Brain microvascular endothelial cell (primary cell): ENCODE measurements at regions not wholly inside any gene's neighbourhood (a gene's known extent, or its start where the extent isn't known, plus 50 kb on each side); places are given as distances from the start of the nearest gene placed in this dataset.

Experiments used
- DNase-seq: peaks from one replicate; pipeline ENCODE4 v3.0.0-alpha.2; 2020
- H3K27ac ChIP-seq: fragments of 250-450 bp; sonication (Bioruptor Pico); 2 replicates; pipeline ENCODE4 v1.5.1; 2020; ENCODE audit warnings: mild to moderate bottlenecking, moderate library complexity
- H3K27me3 ChIP-seq: fragments of 250-450 bp; sonication (Bioruptor Pico); replicated peaks from 2 replicates; pipeline ENCODE4 v1.5.1; 2020; ENCODE audit warnings: mild to moderate bottlenecking
- H3K36me3 ChIP-seq: fragments of 250-450 bp; sonication (Bioruptor Pico); replicated peaks from 2 replicates; pipeline ENCODE4 v1.5.1; 2020; ENCODE audit warnings: mild to moderate bottlenecking
- H3K4me3 ChIP-seq: 2 replicates; pipeline ENCODE4 v1.5.1; 2011; ENCODE audit warnings: low read depth, mild to moderate bottlenecking, control low read depth, low read length, moderate library complexity
- in situ Hi-C: cut with HindIII; loops from 2 replicates; pipeline ENCODE4 v1.10.0; 2017; ENCODE audit warnings: low sequenced_read_pairs, low pct_ligation_motif_present
- TF ChIP-seq, protein P1 (sequence below): IDR thresholded peaks from 2 replicates; pipeline ENCODE4 v1.5.1; 2011; ENCODE audit warnings: low read depth, mild to moderate bottlenecking, moderate library complexity, low read length, control low read depth, inconsistent platforms; ENCODE audit errors: missing control alignments

DNA sequence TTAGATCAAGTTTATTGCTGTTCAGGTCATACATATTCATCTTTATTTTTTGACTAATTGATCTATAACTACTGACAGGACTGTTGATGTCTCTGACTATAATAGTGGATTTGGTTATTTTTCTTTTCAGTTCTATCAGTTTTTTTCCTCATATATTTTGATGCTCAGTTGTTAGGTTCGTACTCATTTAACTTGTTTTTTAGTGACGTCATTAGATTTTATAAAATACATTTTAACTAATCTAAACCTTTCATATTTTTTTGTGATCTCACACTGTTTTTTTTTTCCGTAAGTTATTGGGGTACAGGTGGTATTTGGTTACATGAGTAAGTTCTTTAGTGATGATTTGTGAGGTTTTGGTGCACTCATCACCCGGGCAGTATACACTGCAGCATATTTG lies 841.2 kb upstream of the FBXO33 start:
- Histone ChIP-seq H3K27me3 (no peaks in the 10 kb centered on the region), H3K27ac (no peak overlapping the region), H3K36me3 (no peaks in the 10 kb centered on the region), H3K4me3 (no peak overlapping the region)
- no peak for DNase-seq
- in situ Hi-C loops = no loop called here
- TF ChIP-seq, protein P1, sequence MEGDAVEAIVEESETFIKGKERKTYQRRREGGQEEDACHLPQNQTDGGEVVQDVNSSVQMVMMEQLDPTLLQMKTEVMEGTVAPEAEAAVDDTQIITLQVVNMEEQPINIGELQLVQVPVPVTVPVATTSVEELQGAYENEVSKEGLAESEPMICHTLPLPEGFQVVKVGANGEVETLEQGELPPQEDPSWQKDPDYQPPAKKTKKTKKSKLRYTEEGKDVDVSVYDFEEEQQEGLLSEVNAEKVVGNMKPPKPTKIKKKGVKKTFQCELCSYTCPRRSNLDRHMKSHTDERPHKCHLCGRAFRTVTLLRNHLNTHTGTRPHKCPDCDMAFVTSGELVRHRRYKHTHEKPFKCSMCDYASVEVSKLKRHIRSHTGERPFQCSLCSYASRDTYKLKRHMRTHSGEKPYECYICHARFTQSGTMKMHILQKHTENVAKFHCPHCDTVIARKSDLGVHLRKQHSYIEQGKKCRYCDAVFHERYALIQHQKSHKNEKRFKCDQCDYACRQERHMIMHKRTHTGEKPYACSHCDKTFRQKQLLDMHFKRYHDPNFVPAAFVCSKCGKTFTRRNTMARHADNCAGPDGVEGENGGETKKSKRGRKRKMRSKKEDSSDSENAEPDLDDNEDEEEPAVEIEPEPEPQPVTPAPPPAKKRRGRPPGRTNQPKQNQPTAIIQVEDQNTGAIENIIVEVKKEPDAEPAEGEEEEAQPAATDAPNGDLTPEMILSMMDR = no peak

DNA sequence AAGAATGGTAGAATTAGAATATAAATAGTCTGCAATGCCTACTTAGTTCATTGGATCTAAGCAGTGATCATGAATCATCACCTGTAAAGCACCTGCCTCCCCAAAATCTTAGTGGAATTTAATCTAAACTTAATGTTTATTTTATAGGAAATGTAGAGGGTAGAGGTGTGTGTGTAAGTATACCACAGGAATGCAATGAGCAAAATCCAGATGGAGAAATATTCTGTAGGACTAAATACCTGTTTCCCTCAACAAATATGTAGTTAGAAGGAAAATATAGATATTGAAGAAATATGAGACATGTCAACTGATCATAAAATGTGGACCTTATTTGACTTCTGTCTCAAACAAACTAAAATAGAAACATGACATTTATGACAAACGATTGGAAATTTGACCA lies 839.2 kb upstream of the FBXO33 start:
- in situ Hi-C loops = no loop called here
- H3K4me3 ChIP-seq = no peak overlapping the region
- no peak for DNase-seq

DNA sequence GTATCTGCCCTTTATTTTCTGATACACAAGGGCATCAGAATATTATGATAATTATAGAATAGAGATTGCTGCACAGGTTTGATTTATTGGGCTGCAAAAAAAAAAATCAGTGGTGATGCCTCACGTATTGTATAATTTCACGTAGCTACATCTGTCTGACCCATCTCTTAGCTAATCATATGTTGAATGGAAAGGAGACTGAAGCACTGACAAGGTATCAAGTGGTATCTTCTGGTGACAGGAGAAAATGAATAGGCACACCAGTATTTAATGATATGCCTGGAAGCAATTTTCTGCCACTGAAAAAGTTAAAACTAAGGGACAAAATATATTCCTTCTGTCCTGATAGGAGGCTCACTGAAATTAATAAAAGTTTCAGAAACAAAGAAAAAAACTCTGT lies 837.2 kb upstream of the FBXO33 start:
- TF ChIP-seq, protein P1 = no peak
- no peaks in the 10 kb centered on the region for H3K36me3 ChIP-seq
- H3K4me3 ChIP-seq = no peak overlapping the region
- no peak overlapping the region for H3K27ac ChIP-seq
- DNase-seq = no peak
- no peaks in the 10 kb centered on the region for H3K27me3 ChIP-seq
- in situ Hi-C loops = no loop called here

More for the DNA sequence above, 839.2 kb upstream of the FBXO33 start:
- H3K27me3 ChIP-seq = no peaks in the 10 kb centered on the region
- H3K27ac ChIP-seq = no peak overlapping the region
- no peaks in the 10 kb centered on the region for H3K36me3 ChIP-seq
- TF ChIP-seq, protein P1 = no peak

DNA sequence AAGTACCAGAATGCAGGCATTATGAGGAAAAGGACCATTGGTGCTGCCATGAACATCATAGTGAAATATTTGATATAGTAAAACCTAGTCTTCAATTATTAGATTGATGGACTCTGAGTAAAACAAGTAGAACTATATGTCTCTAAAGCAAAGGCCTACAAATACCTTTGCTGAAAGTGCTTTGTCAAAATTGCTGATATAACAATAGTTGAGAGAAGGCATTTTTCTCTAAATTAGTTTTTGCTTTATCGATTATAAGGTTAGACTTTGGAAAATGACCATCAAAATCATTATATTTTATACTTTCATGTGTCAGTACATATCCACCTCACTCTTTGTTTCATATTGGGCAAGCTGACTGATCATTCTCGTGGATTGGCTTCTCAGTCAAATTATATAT lies 836.0 kb upstream of the FBXO33 start:
- no peak overlapping the region for H3K4me3 ChIP-seq
- TF ChIP-seq, protein P1 = no peak
- in situ Hi-C loops = no loop called here

DNA sequence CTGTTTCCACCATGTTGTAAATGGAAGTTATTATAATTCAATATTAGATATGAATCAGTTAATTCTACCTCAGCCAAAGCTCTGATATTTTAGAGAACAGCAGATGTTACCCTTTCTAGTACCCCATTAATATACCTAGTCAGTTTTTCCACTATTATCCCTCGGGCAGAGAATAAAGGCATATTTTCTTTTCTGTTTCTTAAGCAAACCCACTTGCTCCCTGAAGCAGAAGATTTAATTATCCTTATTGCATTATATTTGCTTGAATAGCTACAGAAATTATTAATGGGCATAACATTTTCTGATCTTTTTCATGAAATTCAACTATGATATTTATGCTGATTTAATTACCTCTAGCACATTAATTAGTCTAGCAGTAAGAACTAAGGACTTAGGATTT lies 832.9 kb upstream of the FBXO33 start:
- Histone ChIP-seq H3K27me3 (no peaks in the 10 kb centered on the region), H3K4me3 (no peak overlapping the region), H3K27ac (no peak overlapping the region), H3K36me3 (no peaks in the 10 kb centered on the region)
- TF ChIP-seq, protein P1 = no peak
- in situ Hi-C loops = no loop called here
- no peak for DNase-seq

More for the DNA sequence above, 836.0 kb upstream of the FBXO33 start:
- DNase-seq = no peak
- Histone ChIP-seq H3K27me3 (no peaks in the 10 kb centered on the region), H3K27ac (no peak overlapping the region), H3K36me3 (no peaks in the 10 kb centered on the region)

DNA sequence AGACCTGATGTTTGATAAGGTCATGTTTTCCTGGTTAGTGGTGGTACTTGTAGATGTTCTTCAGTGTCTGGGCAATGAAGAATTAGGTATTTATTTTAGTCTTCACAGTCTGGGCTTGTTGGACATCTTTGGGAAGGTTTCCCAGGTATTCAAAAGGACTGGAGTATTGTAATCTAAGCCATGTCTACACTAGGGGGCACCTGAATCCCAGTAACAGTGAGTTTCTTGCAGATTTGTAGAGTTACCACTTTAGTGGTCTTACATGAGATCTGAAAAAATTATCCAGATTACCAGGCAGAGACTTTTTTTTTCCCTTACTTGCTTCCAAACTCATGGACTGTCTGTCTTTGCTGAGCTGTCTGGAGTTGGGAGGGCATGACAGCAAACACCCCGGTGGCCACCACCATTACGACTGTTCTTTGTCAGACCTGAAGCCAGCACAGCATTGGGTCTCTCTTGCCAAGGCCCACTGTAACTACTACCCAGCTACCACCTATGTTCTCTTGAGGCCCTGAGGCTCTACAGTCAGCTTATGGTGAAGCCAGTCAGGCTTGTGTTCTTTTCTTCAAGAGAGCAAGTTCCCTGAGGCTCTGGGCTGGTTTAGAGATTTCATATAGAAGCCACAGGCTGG lies 820.7 kb upstream of the FBXO33 start:
- Histone ChIP-seq H3K27ac (no peak overlapping the region), H3K36me3 (no peaks in the 10 kb centered on the region), H3K27me3 (no peaks in the 10 kb centered on the region), H3K4me3 (no peak overlapping the region)
- no peak for DNase-seq
- TF ChIP-seq, protein P1 = no peak
- in situ Hi-C loops = no loop called here
